SK-N-SH treated with all-trans-retinoic acid at 6 μM for 48 hours (cell line): ENCODE measurements at regions not wholly inside any gene's neighbourhood (a gene's known extent, or its start where the extent isn't known, plus 50 kb on each side); places are given as distances from the start of the nearest gene placed in this dataset.

Source experiments
- CSDC2 ChIP-seq: fragments of 250-450 bp; sonication (Bioruptor Pico); IDR thresholded peaks from 2 replicates; pipeline ENCODE4 v1.5.0; 2020; ENCODE audit warnings: mild to moderate bottlenecking, moderate library complexity
- PATZ1 ChIP-seq: fragments of 250-450 bp; sonication (Bioruptor Pico); IDR thresholded peaks from 2 replicates; pipeline ENCODE4 v1.8.0; 2020; ENCODE audit warnings: mild to moderate bottlenecking, moderate library complexity, borderline replicate concordance
- ZFP3 ChIP-seq: fragments of 250-450 bp; sonication (Bioruptor Pico); IDR thresholded peaks from 2 replicates; pipeline ENCODE4 v1.5.0; 2020; ENCODE audit warnings: mild to moderate bottlenecking, moderate library complexity

GRCh38 chr2:217634871-217635270 is 367.9 kb downstream of the TNS1 start:
- no peak for TF ChIP-seq CSDC2
- no peak for TF ChIP-seq ZFP3 (CRISPR knock-in tag)
- TF ChIP-seq PATZ1 (CRISPR knock-in tag): no peak
